HEK293 (cell line): ENCODE measurements at regions not wholly inside any gene's neighbourhood (a gene's known extent, or its start where the extent isn't known, plus 50 kb on each side); places are given as distances from the start of the nearest gene placed in this dataset.

Experiments used
- REST ChIP-seq: fragments of 450-650 bp; formaldehyde crosslinking; IDR thresholded peaks from 2 replicates; pipeline ENCODE4 v1.5.1; 2016; ENCODE audit warnings: missing biosample characterization, missing genetic modification characterization
- TF ChIP-seq, protein P1 (sequence below): fragments of 450-650 bp; formaldehyde crosslinking; IDR thresholded peaks from 2 replicates; pipeline ENCODE4 v1.5.1; 2016; ENCODE audit warnings: missing biosample characterization, missing genetic modification characterization

- TF ChIP-seq, protein P1, sequence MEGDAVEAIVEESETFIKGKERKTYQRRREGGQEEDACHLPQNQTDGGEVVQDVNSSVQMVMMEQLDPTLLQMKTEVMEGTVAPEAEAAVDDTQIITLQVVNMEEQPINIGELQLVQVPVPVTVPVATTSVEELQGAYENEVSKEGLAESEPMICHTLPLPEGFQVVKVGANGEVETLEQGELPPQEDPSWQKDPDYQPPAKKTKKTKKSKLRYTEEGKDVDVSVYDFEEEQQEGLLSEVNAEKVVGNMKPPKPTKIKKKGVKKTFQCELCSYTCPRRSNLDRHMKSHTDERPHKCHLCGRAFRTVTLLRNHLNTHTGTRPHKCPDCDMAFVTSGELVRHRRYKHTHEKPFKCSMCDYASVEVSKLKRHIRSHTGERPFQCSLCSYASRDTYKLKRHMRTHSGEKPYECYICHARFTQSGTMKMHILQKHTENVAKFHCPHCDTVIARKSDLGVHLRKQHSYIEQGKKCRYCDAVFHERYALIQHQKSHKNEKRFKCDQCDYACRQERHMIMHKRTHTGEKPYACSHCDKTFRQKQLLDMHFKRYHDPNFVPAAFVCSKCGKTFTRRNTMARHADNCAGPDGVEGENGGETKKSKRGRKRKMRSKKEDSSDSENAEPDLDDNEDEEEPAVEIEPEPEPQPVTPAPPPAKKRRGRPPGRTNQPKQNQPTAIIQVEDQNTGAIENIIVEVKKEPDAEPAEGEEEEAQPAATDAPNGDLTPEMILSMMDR (tag by site-specific recombination), result no peak
- no peak for TF ChIP-seq REST
These were observed 138.1 kb upstream of the HMHB1 start for GRCh38 chr5:143673676-143674468.
